ENCODE measurements at regions not wholly inside any gene's neighbourhood (a gene's known extent, or its start where the extent isn't known, plus 50 kb on each side); places are given as distances from the start of the nearest gene placed in this dataset.

GRCh38 chr3:40705663-40706062 lies 180.9 kb downstream of the ZNF621 start:
- no peak for DNase-seq

- no peak for DNase-seq
Observed at GRCh38 chr3:40713306-40713705, 188.5 kb downstream of the ZNF621 start.

DNA sequence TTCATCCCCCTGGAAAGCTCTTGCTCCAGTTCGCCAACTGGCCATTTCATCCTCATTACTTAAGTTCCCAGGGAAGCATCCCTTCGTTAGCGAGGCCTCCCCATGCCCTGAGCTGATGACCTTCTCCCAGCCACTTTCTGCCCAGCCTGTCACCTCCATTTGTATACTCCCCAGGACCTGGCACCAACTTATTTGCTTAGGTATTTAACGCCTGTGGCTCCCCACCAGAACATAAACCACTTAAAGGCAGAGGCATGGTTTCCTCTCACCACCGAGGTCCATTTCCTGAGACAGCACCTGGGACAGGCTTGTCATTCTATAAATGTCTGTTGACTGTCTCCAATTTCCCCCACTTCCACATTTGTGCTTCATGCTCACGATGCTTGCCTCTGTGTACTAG lies 189.0 kb downstream of the ZNF621 start:
- no peak for DNase-seq

DNA sequence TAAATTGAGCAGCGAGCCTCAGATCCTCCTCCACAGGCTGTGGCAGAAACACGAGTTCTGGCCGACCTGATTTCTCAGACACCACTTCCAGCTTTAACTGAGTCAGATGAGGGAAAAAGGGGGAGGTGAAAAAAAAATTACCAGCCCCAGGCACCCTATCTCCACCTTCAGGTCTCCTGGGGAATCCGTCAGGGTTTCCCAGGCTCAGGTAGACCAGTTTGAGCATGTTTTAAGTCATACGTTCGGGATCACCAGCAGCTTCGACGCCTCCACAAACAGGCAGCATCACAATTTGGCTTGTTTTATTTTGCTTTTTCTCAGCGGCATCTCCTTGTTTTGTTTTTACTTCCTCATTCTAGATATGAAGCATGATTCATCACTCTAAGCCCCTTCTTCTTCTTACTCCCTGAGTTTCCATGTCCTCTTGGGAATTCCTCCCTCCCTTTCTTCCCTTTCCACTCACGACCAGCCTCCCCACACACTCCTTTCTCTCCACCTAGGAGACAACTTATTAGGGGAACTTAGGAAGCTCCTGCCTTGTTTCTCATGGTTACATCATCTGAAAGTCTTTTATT lies 190.1 kb downstream of the ZNF621 start:
- DNase-seq: no peak

GRCh38 chr3:40715551-40715950 lies 190.8 kb downstream of the ZNF621 start:
- DNase-seq: no peak

- DNase-seq: no peak
Observed at GRCh38 chr3:40717471-40717870, 192.7 kb downstream of the ZNF621 start.

DNA sequence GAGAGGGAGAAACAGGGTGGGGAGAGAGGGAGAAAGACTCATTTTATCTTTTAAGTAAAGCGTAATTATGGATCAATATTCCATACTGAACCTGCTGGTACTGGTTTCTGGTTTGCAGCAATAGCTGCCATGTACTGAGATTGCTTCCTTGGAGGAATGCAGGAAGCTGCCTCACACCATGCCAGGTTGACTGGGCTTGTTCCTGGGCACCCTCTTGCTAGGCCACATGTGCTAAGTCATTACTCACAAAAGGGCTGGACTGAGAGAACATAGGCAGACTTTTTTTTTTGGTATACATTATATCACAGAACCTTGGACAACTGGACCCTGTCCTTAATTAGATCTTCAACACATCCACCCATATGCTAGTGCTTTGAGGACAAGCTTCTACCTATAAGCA lies 193.4 kb downstream of the ZNF621 start:
- no peak for DNase-seq

GRCh38 chr3:40718681-40719080 lies 193.9 kb downstream of the ZNF621 start:
- DNase-seq: no peak

DNA sequence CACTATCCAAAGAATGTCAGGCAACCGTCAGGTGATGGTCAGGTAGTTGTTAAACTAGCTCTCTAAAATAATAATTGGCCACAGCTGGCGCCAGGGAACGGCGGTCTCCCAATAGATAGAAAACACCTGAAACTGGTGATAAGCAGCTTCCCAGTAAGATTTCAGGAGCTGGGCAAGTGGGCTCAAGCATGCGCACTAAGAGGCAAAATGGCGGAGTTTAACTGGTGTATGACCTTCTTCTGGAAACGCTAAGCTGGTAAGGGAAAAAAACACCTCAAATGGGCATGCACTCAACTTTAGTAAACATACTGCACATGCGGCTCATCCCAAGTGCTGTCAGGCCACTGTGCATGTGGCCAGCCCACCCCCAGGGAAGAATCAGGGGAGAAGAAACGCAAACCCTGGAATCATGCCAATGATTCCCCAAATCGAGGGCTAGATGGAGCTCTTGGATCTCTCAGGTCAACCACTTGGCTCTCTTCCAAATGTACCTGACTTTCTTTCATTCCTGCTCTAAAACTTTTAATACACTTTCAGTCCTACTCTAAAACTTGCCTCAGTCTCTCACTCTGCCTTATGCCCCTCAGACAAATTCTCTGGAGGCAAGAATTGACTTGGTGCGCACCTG lies 195.0 kb downstream of the ZNF621 start:
- no peak for DNase-seq

GRCh38 chr3:40720341-40720740 lies 195.6 kb downstream of the ZNF621 start:
- no peak for DNase-seq

DNA sequence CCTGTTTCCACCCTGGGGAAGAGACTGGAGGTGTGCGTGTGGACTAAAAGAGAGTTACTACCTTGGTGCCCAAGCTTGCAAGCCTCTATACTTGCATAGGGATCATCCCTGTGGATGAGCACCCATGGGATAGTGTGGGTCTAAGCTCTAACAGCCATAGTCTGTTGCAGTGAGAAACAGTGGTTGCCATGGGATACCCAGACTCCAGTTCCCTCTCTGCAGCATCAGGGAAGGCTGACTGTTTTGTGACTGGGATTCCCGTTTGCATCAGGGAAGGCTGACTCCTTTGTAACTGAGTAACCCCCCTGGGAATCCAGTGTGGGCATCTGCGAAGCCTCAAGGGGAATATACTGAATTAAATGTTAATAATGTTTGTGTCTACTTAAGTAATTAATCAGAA lies 196.1 kb downstream of the ZNF621 start:
- DNase-seq: no peak

DNA sequence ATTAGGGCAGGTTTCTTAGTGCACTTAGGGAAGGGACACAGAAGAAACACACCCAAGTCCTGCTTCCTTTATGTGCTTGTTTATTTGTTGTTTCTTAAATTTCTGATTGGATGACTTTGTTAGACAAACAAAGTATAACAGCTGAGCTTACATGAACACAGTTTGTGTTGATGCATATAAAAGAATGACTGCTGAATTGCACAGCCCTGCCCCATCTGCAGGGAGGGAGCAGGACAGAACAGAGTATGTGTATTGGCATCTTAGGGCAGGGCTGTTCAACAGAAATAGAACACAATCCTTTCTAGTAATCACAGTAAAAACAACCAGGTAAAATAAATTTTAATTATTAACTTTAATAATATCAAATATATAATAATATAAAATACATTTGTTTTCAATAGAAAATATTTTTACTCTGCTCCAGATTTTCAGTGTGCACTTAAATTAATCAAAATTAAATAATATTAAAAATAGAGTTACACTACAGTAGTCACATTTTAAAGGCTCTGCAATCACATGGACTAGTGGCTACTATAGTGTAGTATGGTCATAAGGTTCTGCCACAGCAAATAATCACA lies 198.4 kb downstream of the ZNF621 start:
- DNase-seq: no peak

DNA sequence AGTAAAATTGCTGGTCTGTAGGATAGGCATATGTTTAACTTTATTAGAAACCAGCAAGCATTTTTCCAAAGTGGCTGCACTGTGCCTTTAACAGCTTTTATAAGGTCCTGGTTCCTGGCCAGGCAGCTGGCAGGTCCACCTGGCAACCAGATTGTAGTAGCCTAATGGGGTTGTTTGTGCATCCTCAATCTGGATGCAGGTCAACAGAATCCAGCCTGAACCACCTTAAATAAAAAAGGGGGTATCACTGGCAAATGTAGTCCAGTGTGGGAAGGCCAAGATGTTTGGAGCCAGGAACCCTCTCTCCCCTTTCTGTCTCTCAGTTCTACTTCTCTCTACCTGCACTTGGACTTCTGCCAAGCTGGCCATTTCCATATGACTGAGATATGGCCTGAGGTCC lies 200.3 kb downstream of the ZNF621 start:
- no peak for DNase-seq

- DNase-seq: no peak
Observed at GRCh38 chr3:40731445-40731844, 206.7 kb downstream of the ZNF621 start.

GRCh38 chr3:40736943-40737342 lies 212.2 kb downstream of the ZNF621 start:
- DNase-seq: no peak

DNA sequence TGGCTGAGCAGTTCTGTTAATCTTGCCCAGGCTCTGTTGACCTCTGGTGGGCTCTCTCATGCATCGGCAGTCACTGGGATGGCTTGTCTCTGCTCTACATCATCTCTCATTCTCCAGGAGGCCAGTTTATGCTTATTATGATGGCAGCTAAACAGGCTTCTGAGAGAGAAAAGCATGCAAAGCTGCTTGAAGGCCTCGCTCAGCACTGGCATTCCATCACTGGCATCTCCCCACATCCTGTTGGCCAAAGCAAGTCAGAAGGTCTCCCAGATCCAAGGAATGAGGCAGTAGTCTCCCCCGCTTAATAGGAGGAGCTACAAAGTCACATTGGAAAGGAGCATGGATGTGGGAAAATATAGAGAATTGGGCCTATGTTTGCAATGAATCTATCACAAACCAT lies 212.6 kb downstream of the ZNF621 start:
- no peak for DNase-seq

GRCh38 chr3:40739971-40740370 lies 215.2 kb downstream of the ZNF621 start:
- no peak for DNase-seq

DNA sequence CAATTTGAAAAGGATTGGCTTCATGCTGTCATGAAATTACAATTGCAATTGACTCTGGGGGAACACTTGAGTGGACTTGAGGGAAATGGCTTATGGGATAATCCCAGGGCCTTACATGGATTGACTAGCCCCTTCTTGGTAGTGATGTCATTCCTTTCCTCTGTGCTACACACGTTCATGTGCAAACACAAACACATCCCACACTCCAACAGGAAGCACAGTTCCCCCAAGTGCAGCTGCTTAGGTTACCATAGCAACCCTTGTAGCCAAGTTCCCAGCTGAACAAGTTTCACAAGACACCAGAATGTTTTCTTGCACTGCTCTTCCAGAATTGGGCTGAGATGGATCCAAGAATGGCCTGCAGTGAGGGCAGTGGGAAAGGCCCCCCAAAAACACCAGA lies 217.0 kb downstream of the ZNF621 start:
- peak in 1 of 2 donors; percentile 43 for DNase-seq

GRCh38 chr3:40745381-40746106 lies 220.8 kb downstream of the ZNF621 start:
- no peak for DNase-seq

- no peak for DNase-seq
Observed at GRCh38 chr3:40751666-40752065, 226.9 kb downstream of the ZNF621 start.

DNA sequence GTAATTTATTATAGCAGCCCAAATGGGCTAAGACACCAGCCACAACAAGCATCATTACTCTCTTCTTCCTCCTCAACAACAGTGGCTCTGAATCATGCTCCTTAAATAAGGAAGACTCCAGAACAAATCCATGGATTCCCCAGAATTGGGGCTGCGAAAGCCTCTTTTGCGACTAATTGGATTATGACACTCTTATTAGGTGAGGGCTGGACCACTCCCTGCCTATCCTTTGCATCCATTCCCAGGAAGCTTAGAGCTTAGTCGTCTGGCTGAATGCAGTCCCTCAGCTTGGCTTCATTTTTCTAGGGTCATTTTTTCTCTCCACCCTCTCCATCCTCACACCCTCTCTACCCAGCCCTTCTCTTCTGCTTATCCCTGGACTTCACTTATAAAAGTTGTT lies 227.7 kb downstream of the ZNF621 start:
- no peak for DNase-seq

GRCh38 chr3:40753291-40753770 lies 228.6 kb downstream of the ZNF621 start:
- no peak for DNase-seq

DNA sequence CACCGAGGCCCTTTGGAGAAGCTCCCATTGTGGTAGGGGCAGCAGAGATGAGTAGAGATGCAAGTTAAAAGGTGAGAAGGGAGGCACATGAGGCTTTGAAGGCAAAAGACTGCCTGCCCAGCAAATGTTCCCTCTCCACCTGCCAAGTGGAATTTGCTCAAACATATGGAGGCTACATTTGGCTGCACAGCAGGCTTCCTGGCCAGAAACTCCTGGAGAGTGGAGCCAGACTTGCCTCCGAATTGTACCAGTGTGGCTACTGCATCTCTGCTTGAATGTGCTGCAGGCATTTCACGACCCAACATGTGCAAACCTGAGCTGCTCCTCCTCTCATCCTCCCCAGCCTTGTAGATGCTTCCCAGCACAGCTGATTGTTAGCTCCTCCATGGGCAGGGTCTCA lies 229.2 kb downstream of the ZNF621 start:
- DNase-seq: no peak

GRCh38 chr3:40754994-40755393 lies 230.2 kb downstream of the ZNF621 start:
- DNase-seq: no peak

Data from hippocampal formation (tissue), 2 donors.